Islet precursor cell (in vitro differentiated cells): ENCODE measurements at regions not wholly inside any gene's neighbourhood (a gene's known extent, or its start where the extent isn't known, plus 50 kb on each side); places are given as distances from the start of the nearest gene placed in this dataset.

ENCODE experiments used
- DNase-seq: peaks from one replicate; pipeline ENCODE4 v3.0.0-alpha.2; 2018

- DNase-seq: no peak
Observed at GRCh38 chr17:71315568-71315967, 805.3 kb upstream of the SOX9 start.

- no peak for DNase-seq
Observed at GRCh38 chr17:71316176-71316897, 804.5 kb upstream of the SOX9 start.

- no peak for DNase-seq
Observed at GRCh38 chr17:71320009-71320796, 800.6 kb upstream of the SOX9 start.

- DNase-seq: no peak
Observed at GRCh38 chr17:71325117-71325516, 795.7 kb upstream of the SOX9 start.

GRCh38 chr17:71325886-71326285 is 794.9 kb upstream of the SOX9 start:
- DNase-seq: no peak

GRCh38 chr17:71327376-71328059 is 793.3 kb upstream of the SOX9 start:
- no peak for DNase-seq

- no peak for DNase-seq
Observed at GRCh38 chr17:71329310-71330098, 791.3 kb upstream of the SOX9 start.

- DNase-seq: no peak
Observed at GRCh38 chr17:71330099-71330375, 790.8 kb upstream of the SOX9 start.

GRCh38 chr17:71331754-71332325 is 789.0 kb upstream of the SOX9 start:
- no peak for DNase-seq

- no peak for DNase-seq
Observed at GRCh38 chr17:71334048-71334751, 786.6 kb upstream of the SOX9 start.

- no peak for DNase-seq
Observed at GRCh38 chr17:71335212-71335611, 785.6 kb upstream of the SOX9 start.

- DNase-seq: no peak
Observed at GRCh38 chr17:71337938-71338337, 782.9 kb upstream of the SOX9 start.

GRCh38 chr17:71338396-71338795 is 782.4 kb upstream of the SOX9 start:
- no peak for DNase-seq

- no peak for DNase-seq
Observed at GRCh38 chr17:71339206-71339605, 781.6 kb upstream of the SOX9 start.

- no peak for DNase-seq
Observed at GRCh38 chr17:71342737-71343136, 778.1 kb upstream of the SOX9 start.

GRCh38 chr17:71349908-71350600 is 770.8 kb upstream of the SOX9 start:
- DNase-seq: no peak

GRCh38 chr17:71360301-71360700 is 760.5 kb upstream of the SOX9 start:
- DNase-seq: no peak

- DNase-seq: no peak
Observed at GRCh38 chr17:71361656-71362450, 759.0 kb upstream of the SOX9 start.

- DNase-seq: no peak
Observed at GRCh38 chr17:71363661-71364060, 757.2 kb upstream of the SOX9 start.

GRCh38 chr17:71371809-71372208 is 749.0 kb upstream of the SOX9 start:
- no peak for DNase-seq

GRCh38 chr17:71375948-71376347 is 744.9 kb upstream of the SOX9 start:
- DNase-seq: no peak
